Testis (tissue), 2 donors: ENCODE measurements at regions not wholly inside any gene's neighbourhood (a gene's known extent, or its start where the extent isn't known, plus 50 kb on each side); places are given as distances from the start of the nearest gene placed in this dataset.

Source experiments
- CTCF ChIP-seq, 3 experiments: fragments of 450-650 bp in 2 of 3; fragments of 200-600 bp in 1 of 3; sonication (generic) in 1 of 3; IDR thresholded peaks; one replicate each; pipeline ENCODE4 v1.5.1; 2016 to 2019; ENCODE audit warnings: antibody characterized with exemption in 3 of 3, mild to moderate bottlenecking in 2 of 3, moderate library complexity in 1 of 3
- POLR2A ChIP-seq: fragments of 450-650 bp; IDR thresholded peaks from one replicate; pipeline ENCODE4 v1.6.1; 2017; ENCODE audit warnings: antibody characterized with exemption, mild to moderate bottlenecking, moderate library complexity

DNA sequence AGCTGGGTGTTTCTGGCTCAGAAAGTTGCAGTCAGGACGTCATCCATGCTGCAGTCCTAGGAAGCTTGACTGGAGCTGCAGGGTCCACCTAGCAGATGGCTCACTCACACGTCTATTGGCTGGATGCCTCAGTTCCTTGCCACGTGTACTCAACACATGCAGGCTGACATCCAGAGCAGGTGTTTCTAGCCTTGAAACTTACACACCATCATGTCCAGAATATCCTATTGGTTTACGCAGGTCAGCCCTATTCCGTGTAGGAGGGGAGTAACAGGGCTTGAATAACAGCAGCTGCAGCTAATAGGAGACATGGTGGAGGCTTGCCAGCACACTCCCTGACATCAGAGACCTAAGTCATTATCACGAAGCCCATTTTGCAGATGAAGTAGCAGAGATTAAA, 473.5 kb downstream of the ACTL7B start:
- TF ChIP-seq CTCF (IDR thresholded peaks at IDR 0.05) (no peak), POLR2A (no peak)
